Gastroesophageal sphincter (tissue), 3 donors: ENCODE measurements at regions not wholly inside any gene's neighbourhood (a gene's known extent, or its start where the extent isn't known, plus 50 kb on each side); places are given as distances from the start of the nearest gene placed in this dataset.

Source experiments
- CTCF ChIP-seq, 4 experiments: fragments of 200-600 bp in 2 of 4; fragments of 450-650 bp in 2 of 4; sonication (generic) in 1 of 4; IDR thresholded peaks; one replicate each; pipeline ENCODE4 v1.5.1; 2017 to 2019; ENCODE audit warnings: antibody characterized with exemption in 4 of 4, mild to moderate bottlenecking in 2 of 4, moderate library complexity in 2 of 4
- POLR2A ChIP-seq, 2 donors: fragments of 450-650 bp; IDR thresholded peaks; one replicate each; pipeline ENCODE4 v1.6.1; 2017; ENCODE audit warnings: antibody characterized with exemption in 2 of 2, mild to moderate bottlenecking in 2 of 2, moderate library complexity in 1 of 2
- POLR2AphosphoS5 ChIP-seq: sonication (generic); formaldehyde crosslinking; IDR thresholded peaks from one replicate; pipeline ENCODE4 v1.6.1; 2017; ENCODE audit warnings: antibody characterized with exemption

- TF ChIP-seq CTCF (IDR thresholded peaks at IDR 0.05) (no peak), POLR2AphosphoS5 (no peak), POLR2A (IDR thresholded peaks at IDR 0.05) (no peak)
Observed at GRCh38 chr9:1659363-1659690, 355.8 kb upstream of the SMARCA2 start.
